Fibroblast of the aortic adventitia (primary cell): ENCODE measurements at regions not wholly inside any gene's neighbourhood (a gene's known extent, or its start where the extent isn't known, plus 50 kb on each side); places are given as distances from the start of the nearest gene placed in this dataset.

Experiments used
- DNase-seq: peaks from one replicate; pipeline ENCODE4 v3.0.0-alpha.2; 2010; ENCODE audit warnings: low read depth
- H3K4me3 ChIP-seq: 2 replicates; pipeline ENCODE4 v1.5.1; 2011; ENCODE audit warnings: low read depth, mild to moderate bottlenecking, control low read depth, low read length, moderate library complexity
- TF ChIP-seq, protein P1 (sequence below): IDR thresholded peaks from 2 replicates; pipeline ENCODE4 v1.5.1; 2011; ENCODE audit warnings: mild to moderate bottlenecking, low read length, control low read depth, inconsistent platforms; ENCODE audit not compliant: insufficient read depth

DNA sequence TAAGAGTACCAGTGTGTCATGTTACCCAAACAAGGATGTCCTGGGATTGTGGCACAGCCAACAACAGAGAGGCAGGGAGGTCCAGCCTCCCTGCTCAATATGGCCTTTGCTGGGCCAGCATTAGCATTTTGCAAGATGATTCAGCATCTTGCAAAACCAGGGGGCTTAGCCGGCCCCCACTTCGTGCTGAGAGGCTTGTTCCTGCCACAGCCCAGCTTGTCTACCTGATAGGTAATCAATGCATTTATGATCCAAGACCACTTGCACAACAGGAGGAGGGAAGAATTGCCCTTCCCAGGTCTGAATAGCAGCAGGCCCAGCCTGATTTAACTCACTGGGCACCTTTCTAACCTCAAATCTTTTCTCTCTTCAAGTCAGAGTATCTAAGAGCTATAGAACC lies 189.0 kb upstream of the SYT13 start:
- no peak overlapping the region for H3K4me3 ChIP-seq
- no peak for DNase-seq
- TF ChIP-seq, protein P1, sequence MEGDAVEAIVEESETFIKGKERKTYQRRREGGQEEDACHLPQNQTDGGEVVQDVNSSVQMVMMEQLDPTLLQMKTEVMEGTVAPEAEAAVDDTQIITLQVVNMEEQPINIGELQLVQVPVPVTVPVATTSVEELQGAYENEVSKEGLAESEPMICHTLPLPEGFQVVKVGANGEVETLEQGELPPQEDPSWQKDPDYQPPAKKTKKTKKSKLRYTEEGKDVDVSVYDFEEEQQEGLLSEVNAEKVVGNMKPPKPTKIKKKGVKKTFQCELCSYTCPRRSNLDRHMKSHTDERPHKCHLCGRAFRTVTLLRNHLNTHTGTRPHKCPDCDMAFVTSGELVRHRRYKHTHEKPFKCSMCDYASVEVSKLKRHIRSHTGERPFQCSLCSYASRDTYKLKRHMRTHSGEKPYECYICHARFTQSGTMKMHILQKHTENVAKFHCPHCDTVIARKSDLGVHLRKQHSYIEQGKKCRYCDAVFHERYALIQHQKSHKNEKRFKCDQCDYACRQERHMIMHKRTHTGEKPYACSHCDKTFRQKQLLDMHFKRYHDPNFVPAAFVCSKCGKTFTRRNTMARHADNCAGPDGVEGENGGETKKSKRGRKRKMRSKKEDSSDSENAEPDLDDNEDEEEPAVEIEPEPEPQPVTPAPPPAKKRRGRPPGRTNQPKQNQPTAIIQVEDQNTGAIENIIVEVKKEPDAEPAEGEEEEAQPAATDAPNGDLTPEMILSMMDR, result no peak

DNA sequence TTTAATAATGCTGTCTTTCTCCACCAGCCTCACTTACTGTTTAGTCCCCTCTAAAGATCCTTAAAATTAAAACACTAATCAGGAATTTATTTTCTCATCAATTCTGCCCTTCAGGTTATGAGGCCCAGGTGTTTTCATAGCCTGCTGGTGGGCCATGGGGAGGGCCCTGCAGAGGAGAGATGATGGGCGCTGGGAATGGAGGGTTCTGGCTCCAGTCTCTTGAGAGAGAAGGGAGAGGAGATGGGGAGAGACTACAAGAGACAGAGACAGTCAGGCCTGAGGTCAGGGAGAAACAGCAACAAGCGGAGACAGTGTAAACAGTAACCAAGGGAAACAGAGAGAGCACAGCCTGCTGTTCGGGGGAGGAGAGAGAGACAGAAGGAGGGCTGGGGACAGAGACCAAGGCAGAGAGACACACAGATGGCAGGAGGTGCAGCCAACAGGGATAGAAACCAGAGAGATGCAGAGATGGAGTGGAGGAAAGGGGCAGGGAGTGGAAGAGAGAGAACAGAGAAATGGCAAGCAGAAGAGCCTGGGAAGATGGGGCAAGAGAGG lies 187.3 kb upstream of the SYT13 start:
- TF ChIP-seq, protein P1, result no peak
- DNase-seq, result no peak
- no peak overlapping the region for H3K4me3 ChIP-seq

DNA sequence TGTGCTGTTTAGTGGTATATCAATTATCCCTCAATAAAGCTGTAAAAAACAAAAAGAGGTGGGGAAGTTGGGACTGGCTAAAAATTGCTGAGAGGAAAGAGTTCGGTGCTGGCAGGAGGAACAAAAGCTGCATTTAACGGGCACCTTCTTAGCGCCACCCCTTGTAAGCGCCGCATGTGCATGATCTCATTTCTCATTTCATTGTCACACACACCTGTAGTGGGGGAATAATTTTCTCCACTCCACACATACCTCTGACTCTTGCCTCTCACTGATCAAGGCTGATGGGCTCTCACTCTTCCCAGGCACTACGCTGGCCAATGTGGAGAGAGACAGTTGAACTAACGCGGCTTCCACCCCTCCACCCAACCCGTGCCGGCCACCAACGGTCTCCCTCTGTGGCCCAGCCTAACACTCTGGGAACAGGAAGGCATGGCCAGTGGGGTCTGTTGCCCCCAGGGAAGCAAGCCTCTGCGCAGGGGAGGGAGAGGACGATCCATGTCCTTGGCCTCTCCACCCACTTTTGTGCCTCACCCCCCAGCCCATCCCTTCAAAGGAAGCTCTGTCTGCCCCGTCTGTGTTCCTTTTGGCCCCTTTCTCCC lies 186.7 kb upstream of the SYT13 start:
- DNase-seq, result no peak
- no peak overlapping the region for H3K4me3 ChIP-seq
- TF ChIP-seq, protein P1, result no peak

DNA sequence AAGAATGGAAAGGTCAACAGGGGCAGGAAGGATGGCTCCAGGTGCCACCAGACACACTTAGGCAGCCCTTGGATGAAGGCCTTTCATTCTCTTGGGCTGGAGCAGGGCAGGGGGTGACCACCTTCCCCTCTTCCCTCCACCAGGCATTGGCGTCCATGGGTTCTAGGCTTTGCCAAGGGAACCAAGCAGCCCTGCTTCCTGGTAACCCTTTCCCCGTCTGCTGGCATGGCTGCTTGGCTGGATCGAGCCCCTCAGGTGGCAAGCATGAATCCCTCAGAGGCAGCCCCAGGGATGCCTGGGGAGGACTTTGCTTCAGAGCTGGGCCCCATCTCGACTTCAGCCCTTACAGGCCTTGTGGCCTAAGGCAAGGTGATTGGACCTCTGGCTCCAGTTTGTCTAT lies 185.1 kb upstream of the SYT13 start:
- no peak overlapping the region for H3K4me3 ChIP-seq
- TF ChIP-seq, protein P1, result no peak
- DNase-seq, result no peak

DNA sequence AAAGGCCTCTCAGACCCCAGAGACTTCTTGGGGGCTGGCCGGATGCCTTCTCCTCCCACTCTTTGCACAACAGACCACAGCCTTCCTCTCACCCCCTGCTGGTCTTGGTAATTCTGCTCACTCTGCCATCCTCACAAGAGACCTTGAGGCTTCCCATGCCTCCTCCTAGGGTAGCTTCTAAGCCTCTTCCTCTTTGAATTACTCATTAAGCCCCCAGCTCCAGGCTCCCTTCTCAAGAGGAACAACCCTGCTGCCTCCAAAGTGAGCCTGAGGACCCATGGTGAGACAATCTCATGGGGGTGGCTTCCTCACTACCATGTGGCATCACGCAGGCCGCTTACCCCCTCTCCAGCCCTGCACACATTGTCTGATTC lies 184.6 kb upstream of the SYT13 start:
- no peak for DNase-seq
- H3K4me3 ChIP-seq, result no peak overlapping the region
- TF ChIP-seq, protein P1, result no peak

DNA sequence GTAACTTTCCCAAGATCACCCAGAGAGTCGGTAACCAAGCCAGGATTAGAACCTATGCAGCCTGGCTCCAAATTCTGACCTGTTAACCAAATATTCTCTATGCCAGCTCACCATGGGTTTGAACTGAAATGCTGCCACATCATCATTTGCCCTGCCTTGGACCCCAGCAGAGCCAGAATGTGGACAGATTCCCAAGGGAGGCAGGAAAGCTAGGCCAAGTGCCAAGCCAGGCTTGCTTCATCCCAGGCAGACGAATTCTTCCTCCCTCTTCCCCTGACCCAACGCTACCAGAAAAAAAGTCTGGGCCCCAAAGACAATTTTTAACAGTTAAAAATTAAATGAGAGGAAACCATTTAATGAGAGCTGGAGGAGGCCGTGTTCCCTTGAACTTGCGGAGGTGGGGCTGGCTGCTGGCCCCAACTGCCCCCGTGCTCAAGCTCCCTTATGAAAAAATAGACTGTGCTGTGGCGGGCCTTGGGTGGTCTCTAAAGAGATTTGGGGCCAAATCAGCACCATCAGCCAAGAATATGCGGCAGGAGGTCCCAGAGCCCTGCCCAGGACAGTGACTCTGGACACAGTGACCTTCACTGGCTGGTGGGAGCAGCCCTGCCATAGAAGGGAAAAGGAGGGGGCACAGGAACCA lies 184.1 kb upstream of the SYT13 start:
- DNase-seq, result peak; percentile 66
- no peak overlapping the region for H3K4me3 ChIP-seq
- TF ChIP-seq, protein P1, result no peak
